ENCODE measurements at regions not wholly inside any gene's neighbourhood (a gene's known extent, or its start where the extent isn't known, plus 50 kb on each side); places are given as distances from the start of the nearest gene placed in this dataset.

DNA sequence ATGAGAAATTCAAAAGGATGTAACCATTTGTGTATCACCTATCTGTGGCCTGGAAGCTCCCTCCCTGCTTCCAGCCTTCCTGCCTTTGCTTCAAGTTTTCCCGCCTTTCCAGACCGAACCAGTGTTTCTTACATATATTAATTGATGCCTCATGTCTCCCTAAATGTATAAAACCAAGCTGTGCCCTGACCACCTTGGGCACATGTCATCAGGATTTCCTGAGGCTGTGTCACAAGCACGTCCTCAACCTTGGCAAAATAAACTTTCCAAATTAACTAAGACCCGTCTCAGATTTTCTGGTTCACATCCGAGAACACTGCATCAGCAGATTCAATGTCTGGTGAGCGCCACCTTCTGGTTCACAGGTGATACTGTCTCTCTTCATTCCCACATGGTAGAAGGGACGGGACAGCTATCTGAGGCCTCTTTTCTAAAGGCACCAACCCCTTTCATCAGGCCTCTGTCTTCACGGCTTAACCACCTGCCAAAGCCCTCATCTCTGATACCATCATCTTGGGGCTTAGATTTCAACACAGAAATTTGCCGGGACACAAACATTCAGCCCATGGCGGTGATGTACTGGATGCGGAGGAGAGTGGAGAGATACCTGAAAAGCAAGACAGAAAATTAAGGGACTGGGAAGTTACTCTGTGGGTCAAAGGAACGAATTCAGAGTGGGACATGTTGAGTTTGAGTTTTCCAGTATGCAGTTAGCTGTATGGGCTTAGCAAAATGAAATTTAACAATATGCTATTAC is 58.7 kb upstream of the PABPC3 start:
- DNase-seq (ENCODE audit: low spot score), result peak; percentile 42
- no peak overlapping the region for H3K27ac Mint-ChIP-seq
- no peaks in the 10 kb centered on the region for H3K9me3 Mint-ChIP-seq
- H3K4me1 Mint-ChIP-seq (ENCODE audit: low read depth), result peaks cover 1% of the 10 kb centered on the region
- no peak overlapping the region for H3K4me3 Mint-ChIP-seq (ENCODE audit: low read depth)
- peaks cover 30% of the 10 kb centered on the region for H3K27me3 Mint-ChIP-seq (ENCODE audit: low read depth)
- H3K36me3 Mint-ChIP-seq (ENCODE audit: low read depth), result no peaks in the 10 kb centered on the region
- intact Hi-C loops (cut with micrococcal nuclease), result loop anchor here (1.0 to 2.0 kb wide), 2 partner anchors 31 to 42 kb away; no protein-coding TSS in a partner anchor

DNA sequence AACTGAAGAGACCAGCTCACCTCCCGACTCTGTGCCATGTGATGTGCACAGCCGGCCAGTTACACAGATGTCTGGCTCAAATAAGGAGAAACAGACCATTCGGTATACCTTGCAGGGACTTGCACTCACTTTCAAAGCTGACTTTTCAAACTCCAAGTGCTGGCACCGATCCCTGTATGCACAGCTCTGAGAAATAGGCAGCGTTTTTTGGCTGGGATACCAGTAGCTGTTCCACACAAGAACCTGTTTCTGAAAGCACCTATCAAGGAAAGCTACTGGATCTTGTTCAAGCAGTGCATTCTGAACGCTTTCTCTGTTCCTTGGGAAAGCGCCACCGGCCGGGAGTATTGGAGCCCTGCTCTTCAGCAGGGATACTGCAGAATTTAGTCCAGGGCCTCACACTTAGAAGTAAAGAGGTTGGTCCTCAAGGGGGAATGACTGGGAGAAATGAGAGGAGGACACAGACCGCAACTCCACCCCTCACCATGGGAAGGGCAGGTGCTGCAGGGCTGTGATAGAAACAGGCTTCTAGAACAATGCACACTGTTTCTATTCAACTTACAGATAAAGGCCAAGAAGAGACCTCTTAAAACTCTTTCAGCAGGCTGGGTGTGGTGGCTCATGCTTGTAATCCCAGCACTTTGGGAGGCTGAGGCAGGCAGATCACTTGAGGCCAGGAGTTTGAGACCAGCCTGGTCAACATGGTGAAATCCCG is 53.6 kb upstream of the PABPC3 start:
- Mint-ChIP-seq H3K4me1 (ENCODE audit: low read depth) (peaks cover 1% of the 10 kb centered on the region), H3K27ac (no peak overlapping the region), H3K27me3 (ENCODE audit: low read depth) (peaks cover 43% of the 10 kb centered on the region), H3K4me3 (ENCODE audit: low read depth) (no peak overlapping the region), H3K36me3 (ENCODE audit: low read depth) (no peaks in the 10 kb centered on the region), H3K9me3 (no peaks in the 10 kb centered on the region)
- intact Hi-C loops (cut with micrococcal nuclease), result no loop called here
- DNase-seq (ENCODE audit: low spot score), result no peak

DNA sequence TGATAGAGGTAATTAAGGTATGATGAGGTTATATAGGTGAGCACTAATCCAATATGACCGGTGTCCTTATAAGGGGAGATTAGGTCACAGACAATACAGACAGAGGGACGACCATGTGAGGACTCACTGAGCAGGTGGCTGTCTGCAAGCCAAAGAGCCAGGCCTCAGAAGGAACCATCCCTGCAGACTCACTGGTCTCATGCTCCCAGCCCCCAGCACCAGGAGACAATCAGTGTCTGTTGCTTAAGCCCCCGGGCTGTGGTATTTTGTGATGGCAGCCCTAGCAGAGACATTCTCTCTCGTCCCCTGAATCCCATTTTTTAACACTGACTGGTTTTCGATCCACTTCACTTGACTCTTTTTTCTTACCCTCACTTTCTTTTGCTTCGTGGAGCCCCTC is 51.9 kb upstream of the PABPC3 start:
- H3K4me1 Mint-ChIP-seq (ENCODE audit: low read depth), result peaks cover 1% of the 10 kb centered on the region
- peaks cover 55% of the 10 kb centered on the region for H3K27me3 Mint-ChIP-seq (ENCODE audit: low read depth)
- H3K36me3 Mint-ChIP-seq (ENCODE audit: low read depth), result no peaks in the 10 kb centered on the region
- no peak for DNase-seq (ENCODE audit: low spot score)
- no peak overlapping the region for H3K4me3 Mint-ChIP-seq (ENCODE audit: low read depth)
- intact Hi-C loops (cut with micrococcal nuclease), result no loop called here
- no peaks in the 10 kb centered on the region for H3K9me3 Mint-ChIP-seq
- H3K27ac Mint-ChIP-seq, result no peak overlapping the region

Data from activated T-helper 2 cell treated with anti-CD3 and anti-CD28 coated beads, Interferon-gamma antibody, Interleukin-2, Interleukin-4, amounts not matched to agents 10 μg/mL and 5 μg/mL and 100 μg/mL, durations not matched to agents 14 hours and 24 hours and 36 hours (primary cell).